Lung microvascular endothelial cell (primary cell): ENCODE measurements at regions not wholly inside any gene's neighbourhood (a gene's known extent, or its start where the extent isn't known, plus 50 kb on each side); places are given as distances from the start of the nearest gene placed in this dataset.
A peak's percentile ranks its signal among the peaks of the same experiment; 100 is the strongest.

ENCODE experiments used
- DNase-seq, 2 donors: peaks; one replicate each; pipeline versions ENCODE4 v3.0.0 to v3.0.0-alpha.2; 2010; ENCODE audit warnings: low read depth in 2 of 2

DNA sequence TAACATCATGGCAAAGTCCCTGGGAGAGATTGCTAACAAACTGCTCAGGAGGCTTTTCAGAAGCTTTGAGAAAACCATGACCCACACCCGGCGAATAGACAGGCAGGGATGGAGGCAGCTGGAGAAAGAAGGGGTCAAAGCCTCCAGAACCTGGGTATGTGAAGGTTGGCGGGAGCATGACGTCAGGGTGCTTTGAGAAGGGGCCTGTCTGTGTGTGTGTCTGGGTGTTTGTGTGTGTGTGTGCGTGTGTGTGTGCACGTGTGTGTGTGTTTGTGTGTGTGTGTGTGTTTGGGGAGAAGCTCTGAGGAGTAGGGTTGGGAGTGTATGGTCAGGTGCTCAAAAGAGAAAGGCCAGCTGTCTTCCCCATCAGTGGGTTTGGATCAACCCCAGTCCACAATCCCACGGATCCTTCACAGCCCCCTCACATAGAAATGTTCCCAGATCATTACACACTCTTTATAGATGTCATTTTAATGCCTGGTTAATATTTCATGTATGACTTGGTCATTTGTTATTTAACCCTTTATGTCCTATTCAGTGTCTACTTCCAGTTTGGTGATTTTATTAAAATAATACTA is 254.1 kb upstream of the SMIM21 start:
- DNase-seq: no peak

DNA sequence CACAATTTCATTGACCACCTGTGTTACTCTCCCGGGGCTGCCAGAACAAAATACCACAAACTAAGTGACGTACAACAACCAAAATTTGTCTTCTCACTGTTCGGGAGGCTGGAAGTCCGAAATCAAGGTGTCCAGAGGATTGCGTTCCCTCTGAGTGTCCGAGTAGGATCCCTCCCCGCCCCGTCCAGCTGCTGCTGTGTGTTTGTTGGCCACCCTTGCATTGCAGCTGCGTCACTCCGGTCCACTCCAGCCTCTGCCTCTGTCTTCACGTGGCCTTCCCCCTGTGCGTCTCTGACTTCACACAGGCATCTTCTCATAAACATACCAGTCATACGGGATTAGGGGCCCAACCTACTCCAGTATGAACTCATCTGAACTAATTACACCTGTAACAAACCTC is 251.8 kb upstream of the SMIM21 start:
- DNase-seq: no peak

DNA sequence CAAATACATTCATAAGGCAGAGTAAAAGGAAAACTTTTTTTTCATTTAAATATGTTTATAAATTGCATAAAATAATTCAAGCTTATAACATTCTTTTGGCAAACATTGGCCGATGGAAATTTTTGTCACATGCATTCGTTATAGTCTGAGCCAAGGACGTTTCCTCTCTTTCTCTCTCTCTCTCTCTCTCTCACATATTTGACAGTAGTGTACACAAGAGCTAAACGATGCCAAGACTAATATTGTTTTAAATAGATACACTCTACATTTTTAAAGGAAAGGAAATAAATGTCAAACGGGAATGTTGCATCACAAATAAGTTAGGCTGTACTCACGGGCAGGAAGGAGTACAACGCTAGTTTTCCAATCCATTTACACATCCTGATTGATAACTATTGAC is 251.1 kb upstream of the SMIM21 start:
- peak in 1 of 2 donors; percentile 83 for DNase-seq

DNA sequence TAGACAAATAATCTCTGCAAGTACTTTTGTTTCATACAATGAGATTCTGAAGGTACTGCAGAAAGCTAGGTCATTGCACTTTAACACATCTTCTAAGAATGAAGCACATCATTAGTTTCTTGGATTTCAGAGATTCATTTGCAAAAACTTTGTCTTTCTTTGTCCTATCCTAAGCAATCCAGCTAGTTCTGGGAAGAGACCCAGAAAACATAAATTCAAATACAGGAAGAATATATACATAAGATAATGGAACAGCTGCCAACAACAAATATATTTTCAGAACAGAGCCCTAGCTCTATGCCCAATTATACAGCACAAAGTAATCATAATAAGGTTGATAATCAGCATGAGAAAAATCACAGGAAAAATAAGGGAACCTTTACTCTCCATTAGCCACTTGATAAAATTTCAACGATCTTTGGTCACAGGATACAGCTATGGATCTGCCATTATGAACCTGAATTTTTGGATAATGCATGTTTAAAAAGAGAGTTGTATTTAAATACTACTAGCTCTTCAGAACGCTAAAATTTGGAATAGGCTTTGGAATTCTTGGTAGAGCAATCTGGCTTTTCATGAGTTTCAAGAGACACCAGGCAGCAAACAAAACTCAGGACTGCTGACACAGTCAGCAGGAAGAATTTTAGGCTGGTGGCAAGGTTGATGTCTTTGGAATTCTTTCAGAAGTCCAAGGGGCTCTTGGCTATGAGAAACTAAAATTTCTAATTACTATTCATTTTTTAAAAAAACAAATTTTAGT is 250.4 kb upstream of the SMIM21 start:
- no peak for DNase-seq

DNA sequence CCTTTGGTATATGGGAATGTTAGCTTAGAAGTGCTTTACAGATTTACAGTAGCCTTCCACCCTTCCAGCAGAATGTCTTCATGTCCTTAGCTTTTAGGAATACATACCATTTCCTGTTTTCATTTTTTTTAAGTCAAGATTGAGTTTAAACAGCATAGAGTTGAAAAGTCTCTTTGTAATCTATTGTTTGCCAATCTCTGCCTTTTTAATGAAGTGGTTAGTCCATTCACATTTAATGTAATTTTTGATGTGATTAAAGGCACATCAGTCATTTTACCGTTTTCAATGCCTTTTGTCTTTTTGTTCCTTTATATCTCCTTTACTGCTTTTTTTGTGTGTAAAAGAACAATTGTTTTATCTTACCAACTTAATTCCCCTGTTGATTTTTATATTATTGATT is 233.4 kb upstream of the SMIM21 start:
- DNase-seq: no peak

DNA sequence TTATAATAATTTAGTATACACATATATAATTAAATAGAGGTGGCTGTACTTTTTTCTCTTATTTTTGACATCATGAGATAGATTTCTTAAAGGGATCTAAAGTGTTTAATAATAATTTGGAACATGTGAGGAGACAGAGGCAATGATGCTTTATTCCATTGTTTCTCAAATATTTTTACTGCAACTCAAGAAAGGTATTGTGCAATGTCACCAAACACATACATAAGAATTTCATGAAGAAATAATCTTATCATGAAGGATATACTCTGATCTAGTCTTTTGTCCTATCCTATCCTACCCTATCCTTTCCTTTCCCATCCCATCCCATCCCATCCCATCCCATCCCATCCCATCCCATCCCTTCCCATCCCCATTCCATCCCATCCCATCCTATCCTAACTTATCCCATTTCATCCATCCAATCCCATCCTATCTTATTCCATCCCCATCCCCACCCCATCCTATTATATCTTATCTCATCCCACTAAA is 232.1 kb upstream of the SMIM21 start:
- DNase-seq: no peak

DNA sequence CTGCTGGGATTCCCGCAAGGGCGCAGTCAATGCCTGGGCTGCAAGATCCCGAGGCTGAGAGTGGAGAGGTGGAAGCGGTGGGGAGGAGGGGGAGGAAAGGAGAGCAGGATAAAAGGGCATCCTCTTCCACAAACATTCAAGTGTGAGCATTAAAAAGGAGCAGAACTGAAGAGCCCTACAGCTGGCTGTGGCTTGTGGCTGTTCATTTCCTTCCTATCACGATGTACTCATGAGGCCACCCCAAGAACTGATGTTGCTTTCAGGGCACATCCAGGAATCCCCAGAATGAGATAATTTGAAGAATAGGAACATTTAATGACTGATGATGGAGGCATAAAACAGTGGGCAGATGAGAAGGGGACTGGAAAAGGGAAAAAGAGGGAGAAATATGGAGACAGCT is 230.8 kb upstream of the SMIM21 start:
- no peak for DNase-seq

DNA sequence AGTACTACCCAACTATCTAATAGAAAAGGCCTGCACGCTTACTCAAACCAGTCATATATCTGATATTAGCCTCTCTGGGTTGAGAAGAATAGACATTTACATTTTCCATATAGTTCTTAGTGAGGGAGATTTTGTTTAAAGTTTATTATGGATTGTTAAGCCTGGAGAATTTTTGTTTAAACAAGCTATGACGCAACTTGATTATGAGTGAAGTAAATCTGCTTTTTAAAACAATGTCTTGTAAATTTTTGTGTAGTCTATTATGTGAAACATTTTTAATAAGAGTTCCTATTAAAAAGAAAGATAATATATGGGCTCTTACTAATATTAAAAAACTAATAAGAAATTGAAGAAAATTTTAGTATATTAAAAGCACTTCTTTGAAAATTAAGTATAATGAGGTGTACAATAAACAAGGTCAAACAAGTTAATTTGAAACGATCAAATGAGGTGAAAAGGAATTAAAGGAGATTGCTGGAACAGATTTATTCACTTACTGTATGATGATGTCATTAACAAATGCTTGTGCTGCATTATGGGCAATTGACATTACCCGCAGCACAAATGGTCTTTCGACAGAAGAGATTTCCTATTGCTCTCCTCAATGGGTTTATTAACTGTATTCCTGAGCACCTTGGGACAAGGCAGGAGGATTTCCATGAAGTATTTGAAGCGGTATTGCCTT is 229.2 kb upstream of the SMIM21 start:
- DNase-seq: no peak

DNA sequence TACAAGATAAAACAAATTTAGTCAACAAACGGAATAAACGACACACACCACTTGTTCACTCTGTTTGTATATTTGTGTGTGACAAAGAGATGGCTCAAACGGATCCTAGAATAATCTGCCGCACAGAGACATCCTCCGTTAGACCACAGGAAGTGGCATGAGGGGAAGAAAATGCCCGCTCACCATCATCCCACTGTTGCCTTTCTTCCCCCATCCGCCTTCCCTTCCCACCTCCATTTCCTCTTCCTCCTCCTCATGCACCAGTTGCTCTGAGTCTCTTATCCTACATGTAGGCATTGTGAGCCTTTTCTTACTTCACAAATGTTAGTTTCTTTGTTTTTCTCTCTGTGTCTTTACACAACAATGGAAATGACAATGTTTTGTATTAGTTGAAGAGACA is 228.5 kb upstream of the SMIM21 start:
- no peak for DNase-seq

DNA sequence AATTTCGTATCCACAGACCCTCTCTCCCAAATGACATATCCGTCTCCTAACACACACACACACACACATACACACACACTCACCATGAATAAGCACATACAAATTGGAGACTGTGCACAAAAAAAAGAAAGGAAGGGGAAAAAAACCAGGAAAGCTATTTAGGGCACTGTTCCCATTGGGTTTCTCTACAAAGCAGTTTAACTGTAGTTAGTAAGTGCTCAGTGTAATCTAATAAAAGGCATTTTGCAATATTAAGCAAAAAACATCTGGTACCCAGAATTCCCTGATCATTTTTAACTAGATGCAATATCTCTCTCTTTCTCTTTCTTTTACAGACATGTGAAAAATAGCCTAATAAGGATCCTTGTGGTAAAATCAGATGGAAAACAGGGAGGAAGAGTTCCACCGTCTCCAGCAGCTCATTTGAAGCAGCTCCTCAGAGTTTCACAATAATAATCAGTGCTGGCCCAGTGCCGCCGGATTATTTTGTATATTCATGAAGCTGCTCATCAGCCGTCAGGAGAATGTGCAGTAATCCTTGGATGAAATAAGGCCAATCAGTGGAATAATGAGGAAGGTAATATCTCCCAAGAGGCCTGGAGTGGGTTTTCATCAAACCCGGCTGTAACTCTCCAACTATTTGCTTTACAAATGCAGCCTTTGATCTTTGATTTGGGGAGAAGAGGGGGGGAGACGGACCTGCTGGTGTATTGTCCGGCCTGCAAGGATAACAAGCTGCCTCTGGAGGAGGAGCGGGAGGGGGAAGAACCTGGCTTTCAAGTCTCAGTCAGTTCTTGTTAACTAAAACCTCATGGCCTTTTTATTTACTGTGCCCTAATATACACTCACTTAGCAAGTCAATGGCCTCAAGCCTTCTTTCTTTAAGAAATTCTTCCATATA is 227.6 kb upstream of the SMIM21 start:
- DNase-seq: no peak

DNA sequence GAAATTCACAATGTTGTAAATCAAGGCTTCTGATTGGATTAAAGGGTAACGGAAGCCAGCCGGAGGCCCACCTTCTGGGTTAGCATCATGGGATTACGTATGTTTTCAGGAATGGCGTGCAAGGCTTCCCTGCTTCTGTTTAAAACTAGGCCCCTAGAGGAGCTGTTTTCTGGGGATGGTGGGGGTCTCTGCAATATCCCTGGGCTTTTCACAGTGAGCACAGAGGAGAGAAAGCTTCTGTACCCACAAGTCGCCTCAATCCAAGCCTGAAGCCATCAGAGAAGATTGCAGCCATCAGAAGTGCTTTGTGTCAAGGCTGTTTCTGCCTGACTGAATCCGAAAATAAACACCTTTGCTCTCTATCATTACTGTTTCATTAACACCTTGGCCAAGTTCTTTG is 226.9 kb upstream of the SMIM21 start:
- DNase-seq: no peak

DNA sequence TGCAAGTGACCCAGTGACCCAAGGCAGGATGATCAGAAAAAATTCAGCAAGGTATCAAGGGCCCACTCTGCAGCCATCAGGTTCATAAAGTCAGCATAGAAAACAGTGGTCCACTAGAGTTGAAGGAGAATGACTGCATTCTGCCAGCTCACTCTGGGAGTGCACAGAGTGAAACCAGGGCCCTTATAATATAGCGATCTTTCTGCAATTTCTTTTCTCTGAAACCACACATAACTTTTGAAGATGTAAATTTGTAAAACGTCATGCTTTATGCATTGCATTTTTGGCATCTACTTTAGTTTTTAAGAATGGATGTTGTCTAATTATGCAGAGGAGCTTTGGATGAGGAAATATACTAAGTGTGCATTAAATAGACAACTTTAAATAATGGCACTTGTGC is 225.0 kb upstream of the SMIM21 start:
- DNase-seq: no peak

DNA sequence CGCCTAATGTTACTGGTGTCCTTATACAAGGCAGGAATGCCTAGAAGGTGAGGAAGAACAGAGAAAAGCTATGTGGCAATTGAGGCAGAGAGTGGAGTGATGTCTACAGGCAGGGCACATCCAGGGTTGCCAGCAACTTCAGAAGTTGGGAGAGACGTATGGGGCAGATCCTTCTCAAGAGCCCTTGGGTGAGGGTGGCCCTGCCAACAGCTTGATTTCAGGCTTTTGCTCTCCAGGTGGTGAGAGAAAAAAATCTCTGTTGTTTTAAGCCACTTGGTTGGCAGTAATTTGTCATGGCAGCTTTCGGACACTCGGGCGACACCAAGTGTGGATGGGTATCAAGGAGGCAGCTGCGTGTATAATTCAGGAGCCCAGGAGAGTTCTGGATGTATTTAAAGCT is 217.4 kb upstream of the SMIM21 start:
- no peak for DNase-seq

DNA sequence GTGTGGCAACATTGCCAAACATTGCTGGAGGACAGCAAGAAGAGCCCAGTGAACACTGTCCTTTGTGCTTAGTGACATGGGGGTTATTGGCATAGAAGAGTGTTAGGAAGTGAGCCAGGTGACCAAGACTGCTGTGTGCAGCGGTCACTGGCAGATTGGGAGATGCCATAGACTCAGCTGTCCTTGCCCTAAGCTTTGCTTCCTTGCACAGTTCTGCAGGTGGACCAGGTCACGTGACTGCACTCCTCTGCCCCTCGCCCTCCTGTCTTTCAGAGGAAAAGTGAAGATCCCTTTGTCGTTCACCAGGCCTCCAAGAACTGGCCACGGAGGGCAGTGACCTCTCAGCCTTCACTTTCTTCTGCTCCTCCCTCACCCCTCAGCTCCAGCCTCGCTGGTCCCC is 215.6 kb upstream of the SMIM21 start:
- DNase-seq: no peak

DNA sequence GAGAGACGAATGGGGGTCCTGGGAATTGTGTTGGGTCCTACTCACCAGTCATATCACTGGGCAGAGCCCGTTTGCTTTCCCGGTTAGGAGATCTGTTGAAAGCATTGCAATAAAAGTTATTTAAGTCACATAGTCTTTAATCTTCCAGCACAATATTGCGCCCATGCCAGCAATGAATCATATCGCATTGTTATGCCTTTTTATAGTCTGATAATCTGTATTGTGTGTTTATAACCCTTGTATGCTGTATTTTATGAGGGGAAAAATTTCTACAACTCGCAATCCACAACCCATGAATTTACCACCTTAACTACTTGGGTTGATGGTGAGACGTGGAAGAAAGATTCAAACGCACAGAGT is 211.9 kb upstream of the SMIM21 start:
- peak in 1 of 2 donors; percentile 52 for DNase-seq

DNA sequence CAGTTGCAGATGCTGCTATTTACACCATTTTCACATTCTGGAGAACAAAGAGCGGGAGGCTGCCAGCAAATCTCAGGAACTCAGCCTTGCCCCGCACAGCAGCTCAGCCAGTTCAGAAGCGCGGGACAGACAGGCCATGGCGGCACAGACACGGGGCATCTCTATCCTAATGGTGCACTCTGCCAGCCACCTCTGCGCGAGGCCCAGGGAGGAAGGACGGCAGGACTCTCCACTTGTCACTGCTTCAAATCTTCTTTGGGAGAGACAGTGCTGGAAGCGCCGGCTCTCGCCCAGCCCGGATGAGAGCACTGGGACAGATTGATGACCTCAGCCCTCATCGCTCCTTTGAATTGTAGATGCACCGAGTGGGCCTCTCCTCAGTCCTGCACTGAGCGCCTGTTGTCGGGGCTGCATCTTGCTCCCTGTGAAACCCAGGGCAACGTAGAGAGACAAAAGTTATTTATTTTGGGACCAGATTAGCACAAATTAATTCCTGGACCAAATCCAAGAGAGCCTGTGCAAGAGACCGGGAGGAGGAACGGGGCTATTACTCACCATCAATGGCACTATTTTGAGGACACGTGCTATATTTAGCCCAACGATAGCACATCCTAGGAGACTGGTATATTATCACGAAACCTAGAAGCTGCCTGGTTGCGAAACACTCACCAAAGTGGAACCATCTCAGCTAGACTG is 211.4 kb upstream of the SMIM21 start:
- DNase-seq: peak in 1 of 2 donors; percentile 42

DNA sequence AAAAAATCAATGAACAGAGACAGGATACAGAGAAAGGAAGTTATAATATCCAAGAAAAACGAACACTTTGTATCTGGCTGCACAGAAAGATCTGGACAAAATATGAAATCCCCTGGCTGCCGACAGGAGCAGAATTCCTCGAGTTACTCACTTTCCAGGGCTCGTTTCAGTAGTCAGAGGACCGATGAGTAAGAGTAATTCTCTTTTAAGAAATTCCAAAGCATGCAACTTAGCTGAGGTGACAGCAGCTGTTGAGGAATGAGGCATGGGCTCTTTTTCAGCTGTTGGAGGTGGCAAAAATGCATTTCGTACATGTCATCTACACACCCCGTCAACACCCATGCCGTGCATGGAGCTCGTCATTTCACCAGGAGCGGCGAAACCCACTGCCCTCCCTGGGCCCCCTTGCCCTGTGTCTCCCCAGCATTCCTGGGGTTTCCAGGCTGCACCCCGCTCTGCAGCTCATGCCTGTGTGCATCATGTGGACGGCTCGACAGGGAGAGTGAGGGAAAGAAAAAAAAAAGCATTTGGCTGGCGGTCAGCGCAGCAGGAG is 210.8 kb upstream of the SMIM21 start:
- peak in 1 of 2 donors; percentile 42 for DNase-seq

DNA sequence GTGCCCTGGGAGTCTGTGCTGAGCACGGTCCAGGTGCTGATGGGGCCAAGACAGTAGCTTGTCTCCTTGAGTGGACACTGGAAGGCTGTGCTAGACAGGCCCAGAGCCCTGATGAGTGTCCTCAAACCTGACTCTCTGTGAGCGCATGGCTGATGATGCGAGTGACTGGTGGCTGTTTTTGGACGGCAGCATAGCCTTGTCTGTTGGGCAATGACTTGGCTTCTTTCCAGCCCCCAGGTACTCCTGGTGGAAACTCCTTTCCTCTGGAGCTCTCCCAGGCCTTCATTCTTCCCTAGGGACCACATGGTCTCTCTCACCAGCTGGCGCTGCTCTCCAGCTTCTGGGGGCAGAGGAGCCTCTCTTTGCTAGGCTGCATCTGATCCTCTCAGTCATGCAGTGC is 207.6 kb upstream of the SMIM21 start:
- no peak for DNase-seq

DNA sequence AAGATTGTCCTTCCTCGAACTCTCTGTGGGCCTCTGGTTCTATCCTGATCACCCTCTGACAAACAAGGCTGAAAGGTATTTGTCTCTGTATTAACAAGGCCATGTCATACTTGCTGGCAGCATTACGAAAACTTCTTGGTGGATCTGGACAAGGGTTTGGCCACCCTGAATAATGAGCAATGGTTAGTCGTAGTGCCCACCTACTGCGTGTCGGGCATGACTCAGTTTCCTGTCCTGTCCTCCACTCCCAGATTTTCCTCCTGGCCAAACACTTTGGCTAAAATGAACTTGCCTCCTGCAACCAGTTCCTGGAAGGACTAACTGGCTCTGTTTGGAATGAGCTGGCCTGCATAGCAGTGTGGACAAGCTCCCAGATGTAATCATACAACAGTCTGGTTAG is 198.5 kb upstream of the SMIM21 start:
- DNase-seq: no peak

DNA sequence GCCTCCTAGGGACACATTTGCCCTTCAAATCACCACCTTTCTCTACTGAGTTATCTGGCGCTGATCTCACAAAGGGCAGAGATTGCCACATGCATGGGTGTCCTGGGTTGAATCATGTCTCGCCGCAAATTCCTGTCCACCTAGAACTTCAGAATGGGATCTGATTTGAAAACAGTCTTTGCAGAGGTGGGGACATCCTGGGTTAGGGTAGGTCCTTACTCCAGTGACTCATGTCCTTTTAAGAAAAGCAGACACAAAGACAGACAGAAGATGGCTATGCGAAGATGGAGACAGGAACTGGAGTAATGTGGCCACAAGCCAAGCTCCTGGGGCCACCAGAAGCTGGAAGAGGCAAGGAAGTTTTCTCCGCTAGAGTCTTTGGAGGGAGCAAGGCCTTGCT is 197.4 kb upstream of the SMIM21 start:
- no peak for DNase-seq

DNA sequence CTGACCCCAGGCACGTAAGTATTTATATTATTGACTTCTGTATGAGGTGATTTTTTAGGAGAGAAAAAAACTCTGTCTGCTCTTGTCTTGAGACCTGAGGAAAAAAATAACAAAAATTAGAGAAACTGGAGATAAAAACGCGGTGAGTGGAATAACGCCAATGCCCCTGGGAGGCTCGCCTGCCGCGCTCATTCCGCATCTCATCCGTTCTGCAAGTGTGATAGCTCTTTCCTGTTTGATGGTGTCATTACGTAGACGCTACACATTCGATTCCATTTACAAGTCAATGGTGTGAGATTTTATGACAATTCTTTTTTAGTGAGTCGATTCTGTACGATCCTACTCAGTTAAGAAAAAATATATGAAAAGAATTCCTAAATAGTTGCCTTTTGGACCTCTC is 194.3 kb upstream of the SMIM21 start:
- DNase-seq: no peak
